HG03439 (cell line): ENCODE measurements at regions not wholly inside any gene's neighbourhood (a gene's known extent, or its start where the extent isn't known, plus 50 kb on each side); places are given as distances from the start of the nearest gene placed in this dataset.
"Not testable (repeated sequence)": the region's sequence is repeated elsewhere in the genome, so short reads cannot be mapped to it uniquely, and the experiment has no call there.

Source experiments
- ATAC-seq: cut with Tn5 transposase; IDR thresholded peaks from one replicate; pipeline ENCODE4 v1.9.1; 2021; ENCODE audit warnings: mild to moderate bottlenecking, moderate library complexity; ENCODE audit not compliant: unreplicated experiment

DNA sequence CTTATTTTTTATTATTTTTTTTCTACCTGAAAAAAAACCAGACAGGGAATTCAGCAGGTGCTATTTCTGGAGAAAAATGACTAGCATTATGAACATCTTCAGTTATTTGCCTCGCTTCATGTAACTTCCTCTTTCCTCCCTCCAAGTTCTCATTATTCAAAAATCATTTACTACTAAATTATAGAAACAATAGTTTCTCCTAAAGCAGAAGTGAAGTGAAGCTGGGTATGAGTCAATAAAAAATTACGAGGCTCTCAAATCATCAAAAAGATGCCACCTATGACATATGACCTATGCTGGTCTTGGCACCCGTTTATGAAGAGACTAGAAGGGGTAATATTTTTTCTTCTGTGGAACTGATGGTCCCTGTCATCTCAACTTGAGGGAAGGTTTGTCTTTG is 145.0 kb upstream of the AADAT start:
- ATAC-seq: no peak

- ATAC-seq: no peak
Observed at GRCh38 chr4:170231377-170231776, 141.6 kb upstream of the AADAT start.

DNA sequence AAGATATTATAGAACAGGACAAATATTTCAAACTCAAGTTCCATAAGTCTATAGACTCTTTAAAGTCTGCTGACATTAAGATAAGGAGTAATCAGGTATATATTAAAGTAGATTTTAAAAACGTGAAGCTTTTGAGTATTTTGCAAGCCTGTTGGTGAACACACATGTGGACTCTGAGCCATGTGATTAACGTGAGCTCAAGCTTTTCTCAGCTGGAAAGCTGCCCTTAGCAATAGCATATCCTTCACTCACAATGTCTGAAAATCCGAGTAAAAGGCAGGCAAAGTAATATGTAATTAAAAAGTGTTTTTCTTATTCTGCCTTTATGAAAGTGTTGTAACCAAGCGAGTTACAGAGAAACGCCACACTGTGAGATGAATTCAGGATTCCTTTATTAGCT is 140.5 kb upstream of the AADAT start:
- ATAC-seq: no peak

- ATAC-seq: no peak
Observed at GRCh38 chr4:170229006-170229405, 139.2 kb upstream of the AADAT start.

DNA sequence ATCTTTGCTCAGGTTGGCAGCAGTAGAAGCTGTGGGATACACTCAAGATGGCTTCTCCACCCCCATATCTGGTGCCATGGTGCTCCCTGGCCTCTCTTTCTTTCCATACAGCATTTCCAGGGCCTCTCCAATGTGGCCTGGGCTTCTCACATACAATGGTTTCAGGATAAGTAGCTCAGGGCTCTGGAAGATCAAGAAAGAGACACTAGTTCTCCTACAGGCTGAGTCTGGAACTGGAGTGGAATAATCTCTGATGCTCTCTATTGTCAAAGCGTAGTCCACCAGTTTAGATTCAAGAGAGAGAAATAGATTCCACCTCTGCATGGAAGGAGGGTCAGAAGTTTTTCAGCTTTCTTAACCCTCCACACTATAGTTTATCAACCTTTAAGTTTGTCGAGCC is 138.2 kb upstream of the AADAT start:
- ATAC-seq: no peak

GRCh38 chr4:170226288-170226687 is 136.5 kb upstream of the AADAT start:
- no peak for ATAC-seq

DNA sequence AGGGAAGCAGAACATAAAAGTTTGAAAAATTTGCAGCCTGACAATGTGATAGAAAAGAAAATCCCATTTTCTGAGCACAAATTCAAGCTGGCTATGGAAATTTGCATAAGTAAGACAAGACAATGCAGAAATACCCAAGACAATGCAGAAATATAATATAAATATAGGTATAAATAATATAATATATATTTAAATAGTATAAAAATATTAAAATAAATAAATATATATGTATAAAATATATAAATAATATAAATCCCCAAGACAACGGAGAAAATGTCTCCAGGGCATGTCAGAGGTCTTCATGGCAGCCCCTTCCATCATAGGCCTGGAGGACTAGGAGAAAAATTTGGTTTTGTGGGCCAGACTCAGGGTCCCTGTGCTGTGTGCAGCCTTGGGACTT is 125.0 kb upstream of the AADAT start:
- ATAC-seq: no peak

DNA sequence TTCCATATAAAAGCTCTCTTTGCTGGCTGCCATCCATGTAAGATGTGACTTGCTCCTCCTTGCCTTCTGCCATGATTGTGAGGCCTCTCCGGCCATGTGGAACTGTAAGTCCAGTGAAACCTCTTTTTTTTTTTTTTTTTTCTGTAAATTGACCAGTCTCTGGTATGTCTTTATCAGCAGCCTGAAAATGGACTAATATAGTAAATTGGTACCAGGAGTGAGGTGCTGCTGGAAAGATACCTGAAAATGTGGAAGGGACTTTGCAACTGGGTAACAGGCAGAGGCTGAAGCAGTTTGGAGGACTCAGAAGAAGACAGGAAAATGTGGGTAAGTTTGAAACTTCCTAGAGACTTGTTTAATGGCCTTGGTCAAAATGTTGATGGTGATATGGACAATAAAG is 124.3 kb upstream of the AADAT start:
- no peak for ATAC-seq

DNA sequence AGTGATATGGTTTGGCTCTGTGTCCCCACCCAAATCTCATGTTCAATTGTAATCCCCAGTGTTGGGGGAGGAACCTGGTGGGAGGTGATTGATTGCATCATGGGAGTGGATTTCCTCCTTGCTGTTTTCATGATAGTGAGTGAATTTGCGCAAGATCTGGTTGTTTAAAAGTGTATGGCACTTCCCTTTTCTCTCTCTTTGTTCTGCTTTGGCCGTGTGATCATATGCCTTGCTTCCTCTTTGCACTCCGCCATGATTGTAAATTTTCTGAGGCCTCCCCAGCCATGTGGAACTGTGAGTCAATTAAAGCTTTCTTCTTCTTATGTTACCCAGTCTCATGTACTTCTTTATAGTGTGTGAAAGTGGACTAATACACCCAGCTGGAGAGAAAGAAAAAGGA is 113.0 kb upstream of the AADAT start:
- no peak for ATAC-seq

GRCh38 chr4:170198747-170199146 is 109.0 kb upstream of the AADAT start:
- no peak for ATAC-seq

- not testable (repeated sequence) for ATAC-seq
Observed at GRCh38 chr4:170194794-170195193, 105.0 kb upstream of the AADAT start.

- ATAC-seq: no peak
Observed at GRCh38 chr4:170193496-170193895, 103.7 kb upstream of the AADAT start.

- ATAC-seq: no peak
Observed at GRCh38 chr4:170190265-170190664, 100.5 kb upstream of the AADAT start.

GRCh38 chr4:170170861-170171260 is 81.1 kb upstream of the AADAT start:
- no peak for ATAC-seq

GRCh38 chr4:170169699-170170098 is 79.9 kb upstream of the AADAT start:
- no peak for ATAC-seq

DNA sequence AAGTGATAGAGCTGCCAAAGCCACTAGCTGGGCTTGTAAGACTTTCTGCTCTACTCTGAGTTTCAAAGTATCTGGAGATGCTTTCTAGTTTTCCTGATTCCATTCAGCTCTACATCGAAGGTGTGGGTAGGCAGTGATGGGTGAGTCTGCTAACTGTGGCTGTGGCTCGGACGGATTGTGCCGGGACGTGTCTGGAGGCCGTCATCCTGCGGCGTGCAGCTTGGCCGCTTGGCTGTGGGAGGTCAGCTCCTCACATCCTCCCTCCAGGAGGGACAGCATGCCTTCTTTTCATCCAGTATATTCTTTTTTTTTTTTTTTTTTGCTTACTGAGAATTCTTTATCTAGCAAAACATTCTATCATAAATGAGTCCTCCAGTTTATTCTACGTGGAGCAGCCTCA is 77.9 kb upstream of the AADAT start:
- ATAC-seq: no peak

DNA sequence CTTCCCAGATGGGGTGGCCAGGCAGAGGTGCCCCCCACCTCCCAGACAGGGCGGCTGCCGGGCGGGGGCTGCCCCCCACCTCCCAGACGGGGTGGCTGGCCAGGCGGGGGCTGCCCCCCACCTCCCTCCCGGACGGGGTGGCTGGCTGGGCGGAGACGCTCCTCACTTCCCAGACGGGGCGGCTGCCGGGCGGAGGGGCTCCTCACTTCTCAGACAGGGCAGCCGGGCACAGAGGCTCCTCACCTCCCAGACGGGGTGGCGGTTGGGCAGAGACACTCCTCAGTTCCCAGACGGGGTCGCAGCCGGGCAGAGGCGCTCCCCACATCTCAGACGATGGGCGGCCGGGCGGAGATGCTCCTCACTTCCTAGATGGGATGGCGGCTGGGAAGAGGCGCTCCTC is 76.4 kb upstream of the AADAT start:
- ATAC-seq: not testable (repeated sequence)

- ATAC-seq: no peak
Observed at GRCh38 chr4:170162416-170162815, 72.7 kb upstream of the AADAT start.

DNA sequence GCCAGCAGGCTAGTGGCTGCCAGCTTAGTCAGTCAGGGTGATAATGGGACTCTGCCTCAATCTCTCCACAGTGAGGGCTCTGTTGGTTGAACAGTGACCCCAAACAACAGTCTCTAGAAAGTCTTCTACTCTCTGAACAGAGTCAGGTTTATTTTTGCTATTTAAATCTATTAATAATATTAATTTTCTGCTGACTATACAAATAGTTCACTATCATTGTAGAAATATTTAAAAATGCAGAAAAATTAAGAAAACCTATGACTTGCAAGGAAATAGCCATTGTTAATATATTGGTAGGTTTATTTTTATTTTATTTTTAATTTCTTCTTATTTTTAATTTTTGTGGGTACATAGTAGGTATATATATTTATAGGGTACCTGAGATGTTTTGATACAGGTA is 67.9 kb upstream of the AADAT start:
- no peak for ATAC-seq

- ATAC-seq: no peak
Observed at GRCh38 chr4:170145120-170145519, 55.4 kb upstream of the AADAT start.

DNA sequence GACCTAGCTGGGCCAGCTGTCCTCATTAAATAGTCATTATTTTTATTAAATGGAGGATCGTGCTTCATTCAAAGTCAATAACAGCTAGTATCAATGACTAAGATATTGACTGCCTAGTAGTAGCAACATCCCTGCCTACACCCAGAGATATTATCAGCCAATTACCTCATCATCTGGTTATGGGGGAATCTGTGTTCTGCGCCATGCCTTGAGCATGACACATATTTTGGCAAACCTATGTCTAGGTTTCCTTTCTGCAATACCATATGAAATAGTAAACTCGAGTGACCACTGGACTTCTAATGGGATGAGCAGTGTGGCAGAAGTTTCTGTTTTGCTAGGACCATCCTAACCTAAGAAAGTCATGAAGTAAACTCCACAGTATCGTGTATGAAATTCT is 50.0 kb upstream of the AADAT start:
- no peak for ATAC-seq
